Endodermal cell (in vitro differentiated cells): ENCODE measurements at regions not wholly inside any gene's neighbourhood (a gene's known extent, or its start where the extent isn't known, plus 50 kb on each side); places are given as distances from the start of the nearest gene placed in this dataset.
"Not testable (repeated sequence)": the region's sequence is repeated elsewhere in the genome, so short reads cannot be mapped to it uniquely, and the experiment has no call there.

Experiments used
- DNase-seq: peaks from one replicate; pipeline ENCODE4 v3.0.0-alpha.2; 2017
- H3K27ac ChIP-seq: 2 replicates; pipeline ENCODE4 v1.5.1; 2013; ENCODE audit warnings: mild to moderate bottlenecking, low read depth, low read length, moderate library complexity
- H3K27me3 ChIP-seq: 2 replicates; pipeline ENCODE4 v1.6.1; 2013; ENCODE audit warnings: mild to moderate bottlenecking, low read length, moderate library complexity; ENCODE audit not compliant: insufficient read depth, control insufficient read depth, poor library complexity, severe bottlenecking
- H3K36me3 ChIP-seq: 2 replicates; pipeline ENCODE4 v1.7.0; 2013; ENCODE audit warnings: mild to moderate bottlenecking, low read length, moderate library complexity; ENCODE audit not compliant: control insufficient read depth, insufficient read depth
- H3K4me1 ChIP-seq: one replicate; pipeline ENCODE4 v1.7.0; 2013; ENCODE audit warnings: low read length; ENCODE audit not compliant: control insufficient read depth, insufficient read depth
- H3K4me3 ChIP-seq: 2 replicates; pipeline ENCODE4 v1.5.1; 2013; ENCODE audit warnings: mild to moderate bottlenecking, low read length, moderate library complexity
- H3K9ac ChIP-seq: 2 replicates; pipeline ENCODE4 v1.6.1; 2013; ENCODE audit warnings: mild to moderate bottlenecking, low read length, moderate library complexity; ENCODE audit not compliant: poor library complexity, severe bottlenecking; ENCODE audit errors: extremely low read depth
- H3K9me3 ChIP-seq: 2 replicates; pipeline ENCODE4 v1.6.1; 2013; ENCODE audit warnings: mild to moderate bottlenecking, low read length, moderate library complexity; ENCODE audit not compliant: control insufficient read depth
- H3K27ac Mint-ChIP-seq: 2 replicates; pipeline ENCODE4 v1.8.0; 2020; ENCODE audit warnings: mixed read lengths
- H3K27me3 Mint-ChIP-seq: 2 replicates; pipeline ENCODE4 v1.8.0; 2021; ENCODE audit warnings: mild to moderate bottlenecking, mixed read lengths; ENCODE audit not compliant: insufficient read depth
- H3K36me3 Mint-ChIP-seq: 2 replicates; pipeline ENCODE4 v1.8.0; 2020; ENCODE audit warnings: low read depth, mixed read lengths
- H3K4me1 Mint-ChIP-seq: 2 replicates; pipeline ENCODE4 v1.8.0; 2020; ENCODE audit warnings: mixed read lengths
- H3K4me3 Mint-ChIP-seq: 2 replicates; pipeline ENCODE4 v1.8.0; 2020; ENCODE audit warnings: mild to moderate bottlenecking, moderate library complexity, mixed read lengths
- H3K9me3 Mint-ChIP-seq: 2 replicates; pipeline ENCODE4 v1.8.0; 2020; ENCODE audit warnings: mild to moderate bottlenecking, mixed read lengths
- CTCF ChIP-seq: fragments of 200-600 bp; sonication (generic); conservative IDR thresholded peaks from 2 replicates; pipeline ENCODE4 v1.5.0; 2021; ENCODE audit warnings: antibody characterized with exemption, mild to moderate bottlenecking
- WGBS, 2 experiments: methylation state at CpG; one replicate each; pipeline versions ENCODE4 v1.1.5 to v1.1.7; 2013; ENCODE audit warnings: missing lambda C conversion rate in 2 of 2, mixed read lengths in 1 of 2; ENCODE audit not compliant: insufficient coverage in 1 of 2, insufficient read length in 1 of 2; 5-methylcytosine and 5-hydroxymethylcytosine counted together

DNA sequence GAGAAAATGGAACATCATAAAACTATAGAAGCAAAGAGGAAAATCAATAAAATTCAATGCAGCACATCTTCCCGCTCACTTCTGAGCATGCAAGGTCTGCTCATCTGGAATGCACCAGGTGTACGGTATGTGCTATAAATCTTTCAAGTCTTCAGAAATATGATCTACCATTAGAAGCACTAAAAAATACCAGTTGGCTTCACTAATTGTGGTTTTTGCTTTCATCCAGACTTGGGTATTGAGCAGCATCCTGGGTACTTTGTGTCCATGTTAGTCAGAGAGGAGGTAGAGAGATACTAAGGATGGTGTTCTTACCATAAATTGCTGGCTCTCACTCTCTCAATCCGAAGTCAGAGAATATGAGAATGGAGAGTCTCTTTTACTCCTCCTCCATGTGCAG, 477.1 kb downstream of the PPARGC1A start:
- no peak for DNase-seq
- H3K27me3 Mint-ChIP-seq, result no peaks in the 10 kb centered on the region
- no peaks in the 10 kb centered on the region for H3K4me1 ChIP-seq
- H3K4me3 ChIP-seq, result no peak overlapping the region
- no peak for TF ChIP-seq CTCF
- no peaks in the 10 kb centered on the region for H3K27me3 ChIP-seq
- H3K9ac ChIP-seq, result no peak overlapping the region
- H3K4me1 Mint-ChIP-seq, result no peaks in the 10 kb centered on the region
- H3K9me3 Mint-ChIP-seq, result no peaks in the 10 kb centered on the region
- no peak overlapping the region for H3K27ac Mint-ChIP-seq
- 92 to 100% methylated on average over 3 of the region's 3 CpGs for WGBS, 2 experiments
- H3K4me3 Mint-ChIP-seq, result no peak overlapping the region
- H3K9me3 ChIP-seq, result no peaks in the 10 kb centered on the region
- no peaks in the 10 kb centered on the region for H3K36me3 Mint-ChIP-seq
- no peak overlapping the region for H3K27ac ChIP-seq
- no peaks in the 10 kb centered on the region for H3K36me3 ChIP-seq

- not testable (repeated sequence) for H3K9me3 ChIP-seq, H3K4me1 ChIP-seq, H3K4me3 ChIP-seq, H3K9me3 Mint-ChIP-seq, H3K27me3 ChIP-seq, H3K27me3 Mint-ChIP-seq, H3K4me1 Mint-ChIP-seq, H3K36me3 ChIP-seq, H3K27ac ChIP-seq, H3K36me3 Mint-ChIP-seq, H3K9ac ChIP-seq, H3K27ac Mint-ChIP-seq, H3K4me3 Mint-ChIP-seq, DNase-seq
- WGBS, 2 experiments, result 100% methylated on average over 2 of the region's 2 CpGs; no CpG with 5 or more reads in 1 of the 2 experiments
These were observed 480.9 kb downstream of the PPARGC1A start for GRCh38 chr4:23408913-23409312.

- Histone ChIP-seq H3K27me3 (no peaks in the 10 kb centered on the region), H3K36me3 (no peaks in the 10 kb centered on the region), H3K4me3 (no peak overlapping the region), H3K4me1 (no peaks in the 10 kb centered on the region), H3K9ac (no peak overlapping the region), H3K9me3 (peaks cover 3% of the 10 kb centered on the region), H3K27ac (no peak overlapping the region)
- no peak for DNase-seq
- Mint-ChIP-seq H3K9me3 (no peaks in the 10 kb centered on the region), H3K4me1 (no peaks in the 10 kb centered on the region), H3K4me3 (no peak overlapping the region), H3K36me3 (no peaks in the 10 kb centered on the region), H3K27ac (no peak overlapping the region), H3K27me3 (no peaks in the 10 kb centered on the region)
- WGBS, 2 experiments, result 0 to 54% methylated on average over 1 to 3 of the region's 3 CpGs
- TF ChIP-seq CTCF, result no peak
These were observed 488.3 kb downstream of the PPARGC1A start for GRCh38 chr4:23401572-23401971.

- no peak for TF ChIP-seq CTCF
- Mint-ChIP-seq H3K27me3 (no peaks in the 10 kb centered on the region), H3K4me3 (no peak overlapping the region), H3K9me3 (peaks cover 14% of the 10 kb centered on the region), H3K36me3 (no peaks in the 10 kb centered on the region), H3K4me1 (no peaks in the 10 kb centered on the region), H3K27ac (no peak overlapping the region)
- no peak overlapping the region for H3K27ac ChIP-seq
- H3K36me3 ChIP-seq, result no peaks in the 10 kb centered on the region
- no peaks in the 10 kb centered on the region for H3K4me1 ChIP-seq
- H3K9ac ChIP-seq, result no peak overlapping the region
- H3K27me3 ChIP-seq, result no peaks in the 10 kb centered on the region
- no peak overlapping the region for H3K4me3 ChIP-seq
- WGBS, 2 experiments, result 89 to 92% methylated on average over 5 of the region's 5 CpGs
- DNase-seq, result no peak
- H3K9me3 ChIP-seq, result peaks cover 13% of the 10 kb centered on the region
These were observed 496.9 kb downstream of the PPARGC1A start for GRCh38 chr4:23392860-23393458.
